Pancreas (tissue), 10 donors: ENCODE measurements at regions not wholly inside any gene's neighbourhood (a gene's known extent, or its start where the extent isn't known, plus 50 kb on each side); places are given as distances from the start of the nearest gene placed in this dataset.

Source experiments
- ATAC-seq, 4 donors: fragments of 200-7000 bp; cut with Tn5 transposase; one replicate each; pipeline versions ENCODE4 v1.8.0 to v1.9.1; 2020; ENCODE audit warnings: mild to moderate bottlenecking in 4 of 4, moderate library complexity in 4 of 4
- DNase-seq, 6 donors: peaks; one replicate each; pipeline ENCODE4 v3.0.0-alpha.2; 2020
- FAIRE-seq: peaks from 2 replicates; lab custom pipeline; 2012; peaks lifted over from hg19 to GRCh38; lab: Jason Lieb, UNC
- H3K27ac ChIP-seq, 4 donors: fragments of 200-600 bp; sonication (generic); 1 replicate in 3 of 4; 2 replicates in 1 of 4; pipeline versions ENCODE4 v1.5.0 to v1.8.0; 2020
- H3K27me3 ChIP-seq, 4 donors: fragments of 200-600 bp; one replicate each; pipeline ENCODE4 v1.8.0; 2021
- H3K36me3 ChIP-seq, 3 donors: fragments of 200-600 bp; sonication (generic) in 1 of 3; one replicate each; pipeline versions ENCODE4 v1.5.0 to v1.8.0; 2020 to 2021
- H3K4me1 ChIP-seq, 3 donors: fragments of 200-600 bp; one replicate each; pipeline ENCODE4 v1.8.0; 2021
- H3K4me3 ChIP-seq, 4 donors: fragments of 200-600 bp; sonication (generic) in 2 of 4; one replicate each; pipeline versions ENCODE4 v1.5.0 to v1.8.0; 2020 to 2021
- H3K9me3 ChIP-seq, 4 donors: fragments of 200-600 bp; one replicate each; pipeline ENCODE4 v1.8.0; 2021
- CTCF ChIP-seq, 4 donors: fragments of 200-600 bp; sonication (generic) in 3 of 4; IDR thresholded peaks; one replicate each; pipeline versions ENCODE4 v1.5.0 to v1.8.0; 2021; ENCODE audit warnings: antibody characterized with exemption in 4 of 4
- WGBS, 2 donors: extraction: QIAGEN DNeasy Blood & Tissue Kit; methylation state at CpG; one replicate each; pipeline ENCODE4 v1.1.7; 2013; 5-methylcytosine and 5-hydroxymethylcytosine counted together
- intact Hi-C, 3 donors: fragments of 100-400 bp; cut with DNase I; formaldehyde crosslinking; loops; one replicate each; pipeline versions ENCODE4 v1.11.1 to v1.14.2; 2022
- donor health status: healthy with polysubstance abuse.
- donor health status: DM: no; HTN: no; CAD: no; lungs with moderate emphysema.
- donor health status: DM: no; HTN: no; CAD: no.
- donor health status: control.
- donor health status: control.
- donor health status: Bipolar disorder and iron deficiency.
- donor health status: DM: yes; HTN: yes; CAD: no.
- donor health status: DM: no; HTN: no; CAD: no.
- donor health status: DM: no; HTN: no; CAD: no.
- donor health status: DM: yes; HTN: yes; CAD: no.

DNA sequence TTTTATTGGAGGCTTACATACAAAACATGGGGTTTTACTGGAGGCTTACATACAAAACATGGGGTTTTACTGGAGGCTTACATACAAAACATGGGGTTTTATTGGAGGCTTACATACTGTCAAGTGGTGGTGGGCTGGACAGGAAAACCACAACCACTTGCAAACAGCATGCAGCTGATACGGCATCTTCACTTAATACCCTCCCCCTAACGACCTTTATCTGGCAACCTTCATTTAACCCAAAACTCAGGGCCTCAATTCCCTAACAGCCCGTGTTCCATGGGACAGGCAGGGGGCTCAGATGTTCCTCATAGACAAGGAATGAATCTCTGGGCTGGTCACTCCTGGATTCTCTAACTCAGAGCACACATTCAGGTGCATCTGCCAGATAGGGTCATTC is 137.1 kb downstream of the CD47 start:
- H3K9me3 ChIP-seq, result no peaks in the 10 kb centered on the region
- H3K27me3 ChIP-seq, result no peaks in the 10 kb centered on the region
- 67 to 68% methylated on average over 3 of the region's 3 CpGs for WGBS, 2 donors
- no peak for FAIRE-seq
- H3K36me3 ChIP-seq, result no peaks in the 10 kb centered on the region
- intact Hi-C loops, result no loop called here
- no peak for TF ChIP-seq CTCF (IDR thresholded peaks at IDR 0.05)
- no peak for ATAC-seq
- peaks cover 0 to 18% (median 9%) of the 10 kb centered on the region in 3 donors for H3K4me1 ChIP-seq
- no peak overlapping the region for H3K4me3 ChIP-seq
- DNase-seq, result no peak
- no peak overlapping the region for H3K27ac ChIP-seq

GRCh38 chr3:107951126-107951525 is 139.7 kb downstream of the CD47 start:
- intact Hi-C loops, result no loop called here
- 80 to 86% methylated on average over 2 of the region's 2 CpGs for WGBS, 2 donors

DNA sequence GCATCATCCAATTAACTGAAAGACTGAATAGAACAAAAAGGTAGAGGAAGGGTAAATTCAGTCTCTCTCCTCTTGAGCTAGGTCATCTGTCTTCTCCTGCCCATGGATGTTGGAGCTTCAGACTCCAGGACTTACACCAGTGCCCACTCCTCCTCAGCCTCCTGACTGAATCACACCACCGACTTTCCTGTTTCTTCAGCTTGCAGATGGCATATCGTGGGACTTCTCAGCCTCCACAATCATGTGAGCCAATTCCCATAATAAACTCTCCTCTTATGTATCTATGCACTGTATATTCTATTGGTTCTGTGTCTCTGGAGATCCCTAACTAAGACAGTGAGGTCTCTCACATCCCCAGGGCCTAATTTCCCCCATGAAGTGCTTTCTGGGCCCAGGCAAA is 140.4 kb downstream of the CD47 start:
- no peaks in the 10 kb centered on the region for H3K27me3 ChIP-seq
- no peak for FAIRE-seq

More at GRCh38 chr3:107951126-107951525, 139.7 kb downstream of the CD47 start:
- Histone ChIP-seq H3K4me3 (no peak overlapping the region), H3K9me3 (no peaks in the 10 kb centered on the region), H3K4me1 (no peaks in the 10 kb centered on the region), H3K27ac (no peak overlapping the region), H3K27me3 (no peaks in the 10 kb centered on the region), H3K36me3 (no peaks in the 10 kb centered on the region)
- DNase-seq (no peak), FAIRE-seq (no peak), ATAC-seq (no peak)
- TF ChIP-seq CTCF (IDR thresholded peaks at IDR 0.05), result no peak

DNA sequence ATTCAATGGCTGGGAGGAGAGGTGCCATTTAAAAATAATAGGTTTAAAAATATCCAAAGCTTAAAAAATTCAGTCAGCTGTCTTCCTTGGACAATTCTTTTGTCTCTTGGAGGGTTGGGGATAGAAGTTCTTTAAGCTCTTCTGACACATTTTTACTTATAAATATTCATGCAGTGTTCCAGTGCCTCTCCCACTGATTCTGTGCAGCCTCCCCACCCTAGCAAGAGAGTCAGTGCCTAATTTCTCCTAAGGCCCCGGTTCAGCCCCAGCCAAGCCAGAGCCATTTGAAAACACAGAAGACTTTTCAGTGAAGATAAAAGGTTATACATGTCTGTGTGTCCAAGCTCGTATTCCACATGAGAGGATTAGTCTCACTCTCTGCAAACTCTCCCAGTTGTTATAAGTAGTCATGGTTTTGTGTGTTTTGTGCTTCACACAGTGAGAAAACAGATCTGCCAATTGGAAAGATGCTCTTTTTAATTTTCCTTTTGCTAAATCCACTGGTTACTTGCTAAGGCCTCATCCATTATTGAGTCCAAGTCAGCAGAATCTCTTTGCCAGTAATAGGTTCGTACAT is 141.3 kb downstream of the CD47 start:
- Histone ChIP-seq H3K27me3 (no peaks in the 10 kb centered on the region), H3K27ac (no peak overlapping the region), H3K9me3 (no peaks in the 10 kb centered on the region), H3K36me3 (no peaks in the 10 kb centered on the region), H3K4me3 (no peak overlapping the region), H3K4me1 (no peaks in the 10 kb centered on the region)
- ATAC-seq (no peak), DNase-seq (no peak), FAIRE-seq (no peak)
- intact Hi-C loops, result no loop called here
- no peak for TF ChIP-seq CTCF (IDR thresholded peaks at IDR 0.05)
- WGBS, 2 donors, result 89 to 90% methylated on average over 3 of the region's 3 CpGs

More for the DNA sequence above, 140.4 kb downstream of the CD47 start:
- Histone ChIP-seq H3K4me1 (no peaks in the 10 kb centered on the region), H3K36me3 (no peaks in the 10 kb centered on the region), H3K27ac (no peak overlapping the region), H3K9me3 (no peaks in the 10 kb centered on the region), H3K4me3 (no peak overlapping the region)
- WGBS, 2 donors, result 82 to 93% methylated on average over 2 of the region's 2 CpGs
- ATAC-seq (no peak), DNase-seq (no peak)
- TF ChIP-seq CTCF (IDR thresholded peaks at IDR 0.05), result no peak
- intact Hi-C loops, result no loop called here

DNA sequence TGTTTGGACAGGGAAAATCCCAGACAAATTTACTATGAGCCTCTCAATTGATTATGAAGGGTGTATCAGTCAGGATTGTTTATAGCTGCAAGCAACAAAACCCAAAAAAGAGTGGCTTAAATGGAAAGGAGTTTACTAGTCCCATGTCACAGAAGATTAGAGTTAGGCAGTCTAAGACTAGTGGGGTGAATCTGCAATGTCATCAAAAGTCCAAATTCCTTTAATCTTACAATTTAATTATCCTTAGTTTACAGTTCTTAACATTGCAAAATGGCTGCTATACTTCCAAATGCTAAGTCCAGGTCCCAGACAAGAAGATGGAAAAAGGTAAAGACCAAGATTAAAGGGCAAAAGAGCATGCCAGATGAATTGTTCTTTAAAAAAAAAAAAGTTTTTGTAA is 143.6 kb downstream of the CD47 start:
- intact Hi-C loops, result no loop called here
- Histone ChIP-seq H3K9me3 (no peaks in the 10 kb centered on the region), H3K36me3 (no peaks in the 10 kb centered on the region), H3K27me3 (no peaks in the 10 kb centered on the region), H3K4me1 (no peaks in the 10 kb centered on the region), H3K27ac (no peak overlapping the region), H3K4me3 (no peak overlapping the region)
- ATAC-seq (no peak), DNase-seq (no peak), FAIRE-seq (no peak)
- no peak for TF ChIP-seq CTCF (IDR thresholded peaks at IDR 0.05)
